Activated gamma-delta T cell (primary cell): ENCODE measurements at regions not wholly inside any gene's neighbourhood (a gene's known extent, or its start where the extent isn't known, plus 50 kb on each side); places are given as distances from the start of the nearest gene placed in this dataset.

Experiments used
- DNase-seq: peaks from one replicate; lab custom pipeline; 2025; lab: John Stamatoyannopoulos, UW

- DNase-seq: no peak
These were observed 247.5 kb upstream of the PREP start for GRCh38 chr6:105650347-105650746.

GRCh38 chr6:105649192-105649591 is 246.3 kb upstream of the PREP start:
- no peak for DNase-seq

- DNase-seq: no peak
These were observed 245.4 kb upstream of the PREP start for GRCh38 chr6:105648276-105648675.

GRCh38 chr6:105646391-105646867 is 243.5 kb upstream of the PREP start:
- no peak for DNase-seq

- no peak for DNase-seq
These were observed 243.1 kb upstream of the PREP start for GRCh38 chr6:105645958-105646357.

- DNase-seq: no peak
These were observed 242.3 kb upstream of the PREP start for GRCh38 chr6:105645156-105645555.

GRCh38 chr6:105644691-105645090 is 241.8 kb upstream of the PREP start:
- DNase-seq: no peak

- no peak for DNase-seq
These were observed 241.2 kb upstream of the PREP start for GRCh38 chr6:105644073-105644489.

GRCh38 chr6:105642708-105643107 is 239.8 kb upstream of the PREP start:
- DNase-seq: no peak

GRCh38 chr6:105641504-105641903 is 238.6 kb upstream of the PREP start:
- DNase-seq: no peak

- DNase-seq: no peak
These were observed 236.2 kb upstream of the PREP start for GRCh38 chr6:105639124-105639523.

GRCh38 chr6:105633814-105634213 is 230.9 kb upstream of the PREP start:
- no peak for DNase-seq

- DNase-seq: no peak
These were observed 225.4 kb upstream of the PREP start for GRCh38 chr6:105628156-105628860.

- DNase-seq: no peak
These were observed 223.6 kb upstream of the PREP start for GRCh38 chr6:105626295-105627158.

- no peak for DNase-seq
These were observed 221.1 kb upstream of the PREP start for GRCh38 chr6:105624021-105624420.

GRCh38 chr6:105622226-105622625 is 219.3 kb upstream of the PREP start:
- DNase-seq: no peak

GRCh38 chr6:105621564-105622175 is 218.8 kb upstream of the PREP start:
- no peak for DNase-seq

GRCh38 chr6:105620878-105621277 is 218.0 kb upstream of the PREP start:
- DNase-seq: no peak

- no peak for DNase-seq
These were observed 217.3 kb upstream of the PREP start for GRCh38 chr6:105619971-105620741.

GRCh38 chr6:105618247-105618646 is 215.4 kb upstream of the PREP start:
- no peak for DNase-seq

GRCh38 chr6:105616521-105616920 is 213.6 kb upstream of the PREP start:
- DNase-seq: no peak

- no peak for DNase-seq
These were observed 208.7 kb upstream of the PREP start for GRCh38 chr6:105611606-105612005.
